DMS53 (cell line): ENCODE measurements at regions not wholly inside any gene's neighbourhood (a gene's known extent, or its start where the extent isn't known, plus 50 kb on each side); places are given as distances from the start of the nearest gene placed in this dataset.
"Not testable (repeated sequence)": the region's sequence is repeated elsewhere in the genome, so short reads cannot be mapped to it uniquely, and the experiment has no call there.

Experiments used
- DNase-seq: peaks from one replicate; lab custom pipeline; 2025; lab: John Stamatoyannopoulos, UW

GRCh38 chr4:154982187-154983047 lies 201.3 kb downstream of the RBM46 start:
- DNase-seq = peak; percentile 75

GRCh38 chr4:154983714-154984113 lies 202.6 kb downstream of the RBM46 start:
- no peak for DNase-seq

GRCh38 chr4:154984148-154984547 lies 203.1 kb downstream of the RBM46 start:
- DNase-seq = no peak

GRCh38 chr4:154984616-154985015 lies 203.5 kb downstream of the RBM46 start:
- DNase-seq = no peak

- DNase-seq = no peak
These were observed 204.6 kb downstream of the RBM46 start for GRCh38 chr4:154985673-154986072.

GRCh38 chr4:154988511-154988910 lies 207.4 kb downstream of the RBM46 start:
- no peak for DNase-seq

- no peak for DNase-seq
These were observed 208.4 kb downstream of the RBM46 start for GRCh38 chr4:154989511-154989910.

GRCh38 chr4:154997866-154998265 lies 210.6 kb upstream of the NPY2R start:
- not testable (repeated sequence) for DNase-seq

- no peak for DNase-seq
These were observed 210.2 kb upstream of the NPY2R start for GRCh38 chr4:154998284-154998683.

- no peak for DNase-seq
These were observed 209.7 kb upstream of the NPY2R start for GRCh38 chr4:154998773-154999172.

- DNase-seq = no peak
These were observed 208.4 kb upstream of the NPY2R start for GRCh38 chr4:154999950-155000578.

- no peak for DNase-seq
These were observed 207.2 kb upstream of the NPY2R start for GRCh38 chr4:155001251-155001650.

GRCh38 chr4:155005395-155006090 lies 202.9 kb upstream of the NPY2R start:
- DNase-seq = peak; percentile 3

- no peak for DNase-seq
These were observed 200.7 kb upstream of the NPY2R start for GRCh38 chr4:155007660-155008176.

- DNase-seq = no peak
These were observed 200.0 kb upstream of the NPY2R start for GRCh38 chr4:155008389-155008788.

GRCh38 chr4:155009288-155009687 lies 199.1 kb upstream of the NPY2R start:
- DNase-seq = no peak

- no peak for DNase-seq
These were observed 198.1 kb upstream of the NPY2R start for GRCh38 chr4:155010376-155010775.

GRCh38 chr4:155011163-155011780 lies 197.2 kb upstream of the NPY2R start:
- DNase-seq = no peak

- DNase-seq = no peak
These were observed 196.0 kb upstream of the NPY2R start for GRCh38 chr4:155012469-155012868.

- no peak for DNase-seq
These were observed 191.0 kb upstream of the NPY2R start for GRCh38 chr4:155017426-155017825.

- peak; percentile 70 for DNase-seq
These were observed 182.5 kb upstream of the NPY2R start for GRCh38 chr4:155025762-155026457.

- no peak for DNase-seq
These were observed 181.7 kb upstream of the NPY2R start for GRCh38 chr4:155026715-155027114.
